CD4-positive, alpha-beta T cell treated with Interleukin-17A for 1 hour (primary cell): ENCODE measurements at regions not wholly inside any gene's neighbourhood (a gene's known extent, or its start where the extent isn't known, plus 50 kb on each side); places are given as distances from the start of the nearest gene placed in this dataset.
"Not testable (repeated sequence)": the region's sequence is repeated elsewhere in the genome, so short reads cannot be mapped to it uniquely, and the experiment has no call there.

ENCODE experiments used
- DNase-seq: peaks from one replicate; pipeline ENCODE4 v3.0.0-alpha.2; 2020

- no peak for DNase-seq
These were observed 267.8 kb downstream of the FOXL1 start for GRCh38 chr16:86846136-86846535.

- DNase-seq: no peak
These were observed 270.5 kb downstream of the FOXL1 start for GRCh38 chr16:86848821-86849220.

- no peak for DNase-seq
These were observed 272.3 kb downstream of the FOXL1 start for GRCh38 chr16:86850670-86851069.

- no peak for DNase-seq
These were observed 273.8 kb downstream of the FOXL1 start for GRCh38 chr16:86852135-86852534.

GRCh38 chr16:86854058-86854621, 275.8 kb downstream of the FOXL1 start:
- no peak for DNase-seq

- no peak for DNase-seq
These were observed 276.4 kb downstream of the FOXL1 start for GRCh38 chr16:86854626-86855294.

- no peak for DNase-seq
These were observed 278.7 kb downstream of the FOXL1 start for GRCh38 chr16:86856946-86857586.

- no peak for DNase-seq
These were observed 279.5 kb downstream of the FOXL1 start for GRCh38 chr16:86857807-86858206.

GRCh38 chr16:86858501-86858900, 280.2 kb downstream of the FOXL1 start:
- DNase-seq: no peak

- DNase-seq: not testable (repeated sequence)
These were observed 283.0 kb downstream of the FOXL1 start for GRCh38 chr16:86861270-86861858.

- no peak for DNase-seq
These were observed 284.4 kb downstream of the FOXL1 start for GRCh38 chr16:86862595-86863280.

GRCh38 chr16:86863609-86864008, 285.3 kb downstream of the FOXL1 start:
- DNase-seq: no peak

- DNase-seq: no peak
These were observed 286.2 kb downstream of the FOXL1 start for GRCh38 chr16:86864586-86864985.

GRCh38 chr16:86865851-86866662, 287.7 kb downstream of the FOXL1 start:
- DNase-seq: no peak

GRCh38 chr16:86866986-86867722, 288.8 kb downstream of the FOXL1 start:
- DNase-seq: no peak

GRCh38 chr16:86868070-86868469, 289.7 kb downstream of the FOXL1 start:
- no peak for DNase-seq

GRCh38 chr16:86868786-86869185, 290.4 kb downstream of the FOXL1 start:
- DNase-seq: no peak

- DNase-seq: no peak
These were observed 291.1 kb downstream of the FOXL1 start for GRCh38 chr16:86869288-86870022.

- DNase-seq: no peak
These were observed 292.0 kb downstream of the FOXL1 start for GRCh38 chr16:86870380-86870779.

GRCh38 chr16:86872131-86872530, 293.8 kb downstream of the FOXL1 start:
- no peak for DNase-seq

- no peak for DNase-seq
These were observed 294.5 kb downstream of the FOXL1 start for GRCh38 chr16:86872833-86873232.
